ENCODE measurements at regions not wholly inside any gene's neighbourhood (a gene's known extent, or its start where the extent isn't known, plus 50 kb on each side); places are given as distances from the start of the nearest gene placed in this dataset.

DNA sequence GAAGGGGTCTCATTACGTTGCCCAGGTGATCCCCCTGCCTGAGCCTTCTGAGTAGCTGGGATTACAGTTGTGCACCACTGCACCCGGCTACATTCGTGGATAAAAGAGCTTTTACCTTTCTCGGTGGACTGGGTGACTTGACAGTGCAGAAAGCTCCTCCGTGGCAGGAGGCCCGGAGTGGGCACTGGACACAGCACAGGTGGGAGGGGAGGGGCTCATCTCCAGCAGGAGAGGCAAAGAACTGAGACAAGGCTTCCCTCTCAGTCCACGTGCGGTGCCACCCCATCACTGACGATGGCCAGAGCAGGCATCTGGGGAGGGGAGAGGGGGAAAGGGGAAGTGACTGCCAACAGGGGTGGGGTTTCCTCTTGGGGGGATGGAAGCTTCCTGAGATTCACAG lies 118.4 kb downstream of the SHANK2 start:
- Histone ChIP-seq H3K4me1 (ENCODE audit: insufficient read depth, low read length, poor library complexity, severe bottlenecking) (no peaks in the 10 kb centered on the region), H3K4me2 (ENCODE audit: low read depth, low read length, poor library complexity, severe bottlenecking) (no peak overlapping the region), H3K79me2 (ENCODE audit: insufficient read depth, low read length) (no peaks in the 10 kb centered on the region), H4K20me1 (ENCODE audit: insufficient read depth, low read length, poor library complexity, severe bottlenecking) (no peaks in the 10 kb centered on the region), H3F3A (ENCODE audit: low read depth) (no peaks in the 10 kb centered on the region), H3K36me3 (ENCODE audit: insufficient read depth, low read length) (no peaks in the 10 kb centered on the region), H3K9me2 (replicated peaks; ENCODE audit: low read depth, low read length) (no peaks in the 10 kb centered on the region), H3K4me3 (ENCODE audit: low read length, poor library complexity, severe bottlenecking) (no peak overlapping the region), H3K9ac (ENCODE audit: low read depth, low read length, poor library complexity, severe bottlenecking) (no peak overlapping the region), H2AFZ (ENCODE audit: low read length) (no peak overlapping the region), H3K9me3 (ENCODE audit: insufficient read depth, low read depth, low read length) (peaks cover 5% of the 10 kb centered on the region; the same call in 1 of the 2 replicates), H3K27me3 (ENCODE audit: insufficient read depth, low read length, poor library complexity, severe bottlenecking) (no peaks in the 10 kb centered on the region)
- no peak for TF ChIP-seq EZH2phosphoT487 (IDR thresholded peaks at IDR 0.05; ENCODE audit: borderline replicate concordance)
- TF ChIP-seq CTCF (conservative IDR thresholded peaks at IDR 0.05; ENCODE audit: low read length) = no peak

- H3K36me3 ChIP-seq (ENCODE audit: insufficient read depth, low read length) = no peaks in the 10 kb centered on the region
- H3K27me3 ChIP-seq (ENCODE audit: insufficient read depth, low read length, poor library complexity, severe bottlenecking) = no peaks in the 10 kb centered on the region
- H3K4me3 ChIP-seq (ENCODE audit: low read length, poor library complexity, severe bottlenecking) = no peak overlapping the region
- no peaks in the 10 kb centered on the region for H4K20me1 ChIP-seq (ENCODE audit: insufficient read depth, low read length, poor library complexity, severe bottlenecking)
- no peak overlapping the region for H2AFZ ChIP-seq (ENCODE audit: low read length)
- no peak overlapping the region for H3K9ac ChIP-seq (ENCODE audit: low read depth, low read length, poor library complexity, severe bottlenecking)
- no peaks in the 10 kb centered on the region for H3K4me1 ChIP-seq (ENCODE audit: insufficient read depth, low read length, poor library complexity, severe bottlenecking)
- no peaks in the 10 kb centered on the region for H3F3A ChIP-seq (ENCODE audit: low read depth)
- H3K79me2 ChIP-seq (ENCODE audit: insufficient read depth, low read length) = no peaks in the 10 kb centered on the region
- TF ChIP-seq CTCF (conservative IDR thresholded peaks at IDR 0.05; ENCODE audit: low read length) (no peak), EZH2phosphoT487 (IDR thresholded peaks at IDR 0.05; ENCODE audit: borderline replicate concordance) (no peak)
- H3K4me2 ChIP-seq (ENCODE audit: low read depth, low read length, poor library complexity, severe bottlenecking) = no peak overlapping the region
- H3K9me2 ChIP-seq (replicated peaks; ENCODE audit: low read depth, low read length) = no peaks in the 10 kb centered on the region
- H3K9me3 ChIP-seq (ENCODE audit: insufficient read depth, low read depth, low read length) = peaks cover 5% of the 10 kb centered on the region; the same call in 1 of the 2 replicates
Observed at GRCh38 chr11:71131861-71132260, 120.5 kb downstream of the SHANK2 start.

DNA sequence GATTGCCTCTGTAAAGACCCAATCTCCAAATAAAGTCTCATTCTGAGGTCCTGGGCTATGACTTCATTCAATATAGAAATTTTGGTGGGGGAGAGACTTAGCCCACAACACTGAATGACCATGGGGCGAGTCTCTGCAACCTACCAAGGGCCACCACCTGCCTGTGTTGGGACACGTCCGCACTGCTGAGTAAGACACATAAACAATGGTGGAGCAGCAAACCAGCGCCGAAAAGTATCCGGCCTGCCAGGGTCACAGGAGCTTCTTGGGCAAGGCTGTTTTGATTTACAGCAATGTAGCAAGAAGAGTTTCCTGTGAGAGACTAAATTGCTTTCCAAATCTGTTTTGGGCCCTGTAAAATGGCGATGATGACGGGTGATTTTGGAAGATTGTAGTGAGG lies 122.3 kb downstream of the SHANK2 start:
- no peaks in the 10 kb centered on the region for H3K27me3 ChIP-seq (ENCODE audit: insufficient read depth, low read length, poor library complexity, severe bottlenecking)

More for the DNA sequence above, 122.3 kb downstream of the SHANK2 start:
- Histone ChIP-seq H3K9me3 (ENCODE audit: insufficient read depth, low read depth, low read length) (no peaks in the 10 kb centered on the region; the same call in 1 of the 2 replicates), H3K9me2 (replicated peaks; ENCODE audit: low read depth, low read length) (no peaks in the 10 kb centered on the region), H3K36me3 (ENCODE audit: insufficient read depth, low read length) (no peaks in the 10 kb centered on the region), H3K4me2 (ENCODE audit: low read depth, low read length, poor library complexity, severe bottlenecking) (no peak overlapping the region), H3K4me3 (ENCODE audit: low read length, poor library complexity, severe bottlenecking) (no peak overlapping the region), H3K79me2 (ENCODE audit: insufficient read depth, low read length) (no peaks in the 10 kb centered on the region), H3K9ac (ENCODE audit: low read depth, low read length, poor library complexity, severe bottlenecking) (no peak overlapping the region), H3K4me1 (ENCODE audit: insufficient read depth, low read length, poor library complexity, severe bottlenecking) (no peaks in the 10 kb centered on the region), H2AFZ (ENCODE audit: low read length) (no peak overlapping the region), H3F3A (ENCODE audit: low read depth) (no peaks in the 10 kb centered on the region), H4K20me1 (ENCODE audit: insufficient read depth, low read length, poor library complexity, severe bottlenecking) (no peaks in the 10 kb centered on the region)
- TF ChIP-seq CTCF (conservative IDR thresholded peaks at IDR 0.05; ENCODE audit: low read length) = no peak
- TF ChIP-seq EZH2phosphoT487 (IDR thresholded peaks at IDR 0.05; ENCODE audit: borderline replicate concordance) = no peak
